ENCODE measurements at regions not wholly inside any gene's neighbourhood (a gene's known extent, or its start where the extent isn't known, plus 50 kb on each side); places are given as distances from the start of the nearest gene placed in this dataset.
"Not testable (repeated sequence)": the region's sequence is repeated elsewhere in the genome, so short reads cannot be mapped to it uniquely, and the experiment has no call there.

- no peaks in the 10 kb centered on the region for H3K36me3 ChIP-seq (ENCODE audit: control insufficient read depth, insufficient read depth, low read length)
- peaks cover 4% of the 10 kb centered on the region for H3K9me3 ChIP-seq (ENCODE audit: control insufficient read depth, low read length)
- H3K4me1 ChIP-seq (ENCODE audit: control insufficient read depth, insufficient read depth, low read length, poor library complexity, severe bottlenecking): peaks cover 10% of the 10 kb centered on the region
- 100% methylated on average over 1 of the region's 2 CpGs; no CpG with 5 or more reads in 1 of the 2 experiments for WGBS, 2 experiments (ENCODE audit: insufficient coverage in 2 of 2)
- H3K4me3 ChIP-seq (ENCODE audit: extremely low read depth, insufficient read depth, low read length, poor library complexity, severe bottlenecking): no peak overlapping the region
- no peak overlapping the region for H3K27ac ChIP-seq (ENCODE audit: low read depth, low read length, severe bottlenecking)
Observed at GRCh38 chr9:82808478-82808877, 254.5 kb downstream of the RASEF start.

DNA sequence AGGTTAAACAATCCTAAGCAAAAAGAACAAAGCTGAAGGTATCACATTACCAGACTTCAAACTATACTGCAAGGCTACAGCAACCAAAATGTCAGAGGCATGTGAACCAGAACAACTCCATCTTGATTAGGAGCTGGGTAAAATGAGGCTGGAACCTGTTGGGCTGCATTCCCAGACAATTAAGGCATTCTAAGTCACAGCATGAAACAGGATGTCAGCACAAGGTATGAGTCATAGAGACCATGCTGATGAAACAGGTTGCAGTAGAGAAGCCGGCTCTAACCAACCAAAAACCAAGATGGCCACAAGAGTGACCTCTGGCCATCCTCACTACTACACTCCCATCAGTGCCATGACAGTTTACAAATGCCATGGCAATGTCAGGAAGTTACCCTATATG is 252.0 kb downstream of the RASEF start:
- H3K36me3 ChIP-seq (ENCODE audit: control insufficient read depth, insufficient read depth, low read length): no peaks in the 10 kb centered on the region
- peak overlapping the region; percentile 45 for H3K27ac ChIP-seq (ENCODE audit: low read depth, low read length, severe bottlenecking)
- peaks cover 10% of the 10 kb centered on the region for H3K4me1 ChIP-seq (ENCODE audit: control insufficient read depth, insufficient read depth, low read length, poor library complexity, severe bottlenecking)
- peaks cover 4% of the 10 kb centered on the region for H3K9me3 ChIP-seq (ENCODE audit: control insufficient read depth, low read length)
- WGBS, 2 experiments (ENCODE audit: insufficient coverage in 2 of 2): 71% methylated on average over 1 of the region's 1 CpG; no CpG with 5 or more reads in 1 of the 2 experiments
- H3K4me3 ChIP-seq (ENCODE audit: extremely low read depth, insufficient read depth, low read length, poor library complexity, severe bottlenecking): no peak overlapping the region

- Histone ChIP-seq H3K27ac (ENCODE audit: low read depth, low read length, severe bottlenecking) (no peak overlapping the region), H3K36me3 (ENCODE audit: control insufficient read depth, insufficient read depth, low read length) (no peaks in the 10 kb centered on the region), H3K4me1 (ENCODE audit: control insufficient read depth, insufficient read depth, low read length, poor library complexity, severe bottlenecking) (no peaks in the 10 kb centered on the region), H3K4me3 (ENCODE audit: extremely low read depth, insufficient read depth, low read length, poor library complexity, severe bottlenecking) (no peak overlapping the region), H3K9me3 (ENCODE audit: control insufficient read depth, low read length) (peaks cover 7% of the 10 kb centered on the region)
- 100% methylated on average over 1 of the region's 2 CpGs for WGBS, 2 experiments (ENCODE audit: insufficient coverage in 2 of 2)
Observed at GRCh38 chr9:82819260-82819659, 243.7 kb downstream of the RASEF start.

DNA sequence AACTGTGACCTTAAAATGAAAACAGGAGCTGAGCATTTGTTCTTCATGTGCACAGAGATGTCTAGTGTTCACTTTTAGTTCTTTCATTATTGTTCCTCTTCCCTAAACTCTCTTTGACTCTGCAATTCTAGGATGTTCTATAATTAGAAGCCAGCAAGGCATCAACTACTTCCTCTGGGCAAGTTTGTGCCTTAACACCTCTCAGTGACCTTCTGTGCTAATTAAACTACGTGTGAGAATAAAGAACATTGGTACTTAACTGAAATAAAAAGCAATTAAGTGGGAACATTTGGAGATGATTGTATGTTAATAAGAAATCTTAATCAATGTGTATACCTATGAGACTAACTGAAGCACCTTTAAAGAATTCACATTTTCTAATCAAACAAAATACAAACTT is 242.8 kb downstream of the RASEF start:
- no peaks in the 10 kb centered on the region for H3K36me3 ChIP-seq (ENCODE audit: control insufficient read depth, insufficient read depth, low read length)
- WGBS, 2 experiments (ENCODE audit: insufficient coverage in 2 of 2): no CpG with 5 or more reads among the region's 1 CpG
- no peak overlapping the region for H3K4me3 ChIP-seq (ENCODE audit: extremely low read depth, insufficient read depth, low read length, poor library complexity, severe bottlenecking)
- H3K4me1 ChIP-seq (ENCODE audit: control insufficient read depth, insufficient read depth, low read length, poor library complexity, severe bottlenecking): no peaks in the 10 kb centered on the region
- no peak overlapping the region for H3K27ac ChIP-seq (ENCODE audit: low read depth, low read length, severe bottlenecking)
- H3K9me3 ChIP-seq (ENCODE audit: control insufficient read depth, low read length): peaks cover 7% of the 10 kb centered on the region

DNA sequence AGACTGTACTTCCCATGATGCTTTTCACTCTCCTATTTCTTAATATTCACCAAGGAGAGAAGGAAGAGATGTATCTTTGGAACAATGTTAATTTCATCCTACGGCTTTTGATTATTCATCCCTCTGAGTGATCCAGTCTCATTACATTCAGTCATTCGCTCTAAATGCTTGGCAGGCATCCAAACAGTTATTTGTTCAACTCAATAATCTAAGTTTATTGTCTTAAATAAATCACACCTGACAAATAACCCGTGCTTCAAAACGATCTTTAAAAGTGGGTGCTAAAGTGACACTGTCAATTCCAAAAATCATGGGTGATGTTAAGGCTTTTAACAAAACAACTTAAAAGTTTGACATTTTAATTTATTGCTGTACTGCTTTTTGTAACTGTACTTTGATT is 233.1 kb downstream of the RASEF start:
- Histone ChIP-seq H3K9me3 (ENCODE audit: control insufficient read depth, low read length) (no peaks in the 10 kb centered on the region), H3K4me3 (ENCODE audit: extremely low read depth, insufficient read depth, low read length, poor library complexity, severe bottlenecking) (no peak overlapping the region), H3K4me1 (ENCODE audit: control insufficient read depth, insufficient read depth, low read length, poor library complexity, severe bottlenecking) (no peaks in the 10 kb centered on the region), H3K36me3 (ENCODE audit: control insufficient read depth, insufficient read depth, low read length) (no peaks in the 10 kb centered on the region), H3K27ac (ENCODE audit: low read depth, low read length, severe bottlenecking) (no peak overlapping the region)
- 94% methylated on average over 2 of the region's 4 CpGs; no CpG with 5 or more reads in 1 of the 2 experiments for WGBS, 2 experiments (ENCODE audit: insufficient coverage in 2 of 2)

GRCh38 chr9:82865524-82865923 is 197.4 kb downstream of the RASEF start:
- no CpG with 5 or more reads among the region's 2 CpGs for WGBS, 2 experiments (ENCODE audit: insufficient coverage in 2 of 2)
- no peak overlapping the region for H3K4me3 ChIP-seq (ENCODE audit: extremely low read depth, insufficient read depth, low read length, poor library complexity, severe bottlenecking)
- no peaks in the 10 kb centered on the region for H3K9me3 ChIP-seq (ENCODE audit: control insufficient read depth, low read length)
- H3K36me3 ChIP-seq (ENCODE audit: control insufficient read depth, insufficient read depth, low read length): no peaks in the 10 kb centered on the region
- H3K4me1 ChIP-seq (ENCODE audit: control insufficient read depth, insufficient read depth, low read length, poor library complexity, severe bottlenecking): no peaks in the 10 kb centered on the region
- H3K27ac ChIP-seq (ENCODE audit: low read depth, low read length, severe bottlenecking): no peak overlapping the region

DNA sequence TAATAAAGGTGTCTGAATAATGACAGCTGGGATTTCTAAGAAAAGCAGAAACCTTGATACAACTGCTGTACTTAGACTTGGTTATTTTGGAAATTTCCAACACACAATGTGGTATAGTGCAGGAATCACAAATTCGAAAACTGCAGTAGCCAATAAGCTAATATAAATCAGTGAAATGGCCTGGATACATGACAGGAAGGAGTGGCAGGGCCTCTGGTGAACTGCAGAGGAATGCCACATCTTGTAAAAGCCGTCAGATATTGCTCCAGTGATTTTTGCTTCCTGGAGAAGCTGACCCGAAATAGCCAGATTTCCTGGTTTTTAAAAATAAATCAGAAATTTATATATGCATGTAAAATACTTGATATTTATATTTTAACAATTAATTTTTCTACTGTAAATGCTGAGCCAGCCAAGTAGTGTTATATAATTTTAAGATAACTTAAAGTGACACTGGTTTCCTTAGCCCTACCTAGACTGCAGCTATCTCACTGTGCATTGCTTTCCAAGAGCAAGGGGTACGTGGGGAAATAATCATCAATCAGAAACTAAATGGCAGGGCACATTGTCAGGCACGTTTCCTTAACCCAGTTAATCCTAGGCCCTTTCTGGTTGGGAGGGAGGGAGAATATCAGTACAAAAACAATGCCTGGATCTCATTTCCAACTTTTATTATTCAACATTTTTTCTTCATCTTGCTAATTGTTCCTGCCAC is 182.4 kb downstream of the RASEF start:
- Histone ChIP-seq H3K9me3 (ENCODE audit: control insufficient read depth, low read length) (peaks cover 2% of the 10 kb centered on the region), H3K4me1 (ENCODE audit: control insufficient read depth, insufficient read depth, low read length, poor library complexity, severe bottlenecking) (peaks cover 13% of the 10 kb centered on the region), H3K4me3 (ENCODE audit: extremely low read depth, insufficient read depth, low read length, poor library complexity, severe bottlenecking) (no peak overlapping the region), H3K36me3 (ENCODE audit: control insufficient read depth, insufficient read depth, low read length) (no peaks in the 10 kb centered on the region), H3K27ac (ENCODE audit: low read depth, low read length, severe bottlenecking) (no peak overlapping the region)
- 80% methylated on average over 3 of the region's 5 CpGs; no CpG with 5 or more reads in 1 of the 2 experiments for WGBS, 2 experiments (ENCODE audit: insufficient coverage in 2 of 2)

- Histone ChIP-seq H3K4me3 (ENCODE audit: extremely low read depth, insufficient read depth, low read length, poor library complexity, severe bottlenecking) (no peak overlapping the region), H3K27ac (ENCODE audit: low read depth, low read length, severe bottlenecking) (peak overlapping the region; percentile 62), H3K36me3 (ENCODE audit: control insufficient read depth, insufficient read depth, low read length) (no peaks in the 10 kb centered on the region), H3K4me1 (ENCODE audit: control insufficient read depth, insufficient read depth, low read length, poor library complexity, severe bottlenecking) (peaks cover 13% of the 10 kb centered on the region), H3K9me3 (ENCODE audit: control insufficient read depth, low read length) (no peaks in the 10 kb centered on the region)
- WGBS, 2 experiments (ENCODE audit: insufficient coverage in 2 of 2): no CpG with 5 or more reads among the region's 1 CpG
Observed at GRCh38 chr9:82882138-82882537, 180.8 kb downstream of the RASEF start.

DNA sequence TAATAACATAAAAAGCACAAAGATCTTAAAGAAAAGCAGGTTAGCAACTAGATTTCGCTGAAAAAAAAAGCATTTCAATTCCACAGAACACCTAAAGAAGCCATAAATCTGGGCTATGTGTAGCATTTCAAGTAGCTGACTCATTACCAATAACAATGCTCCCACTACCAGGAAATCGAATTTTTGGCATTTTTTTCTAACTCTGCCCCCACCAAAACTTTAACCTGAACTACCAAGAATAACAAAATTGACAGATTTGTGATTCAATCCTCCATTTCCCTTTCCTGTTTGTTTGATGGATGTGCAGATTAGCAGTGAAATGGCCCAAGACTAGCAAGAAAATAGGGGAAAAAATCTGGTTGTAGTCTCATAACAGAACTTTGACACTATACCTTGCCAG is 180.2 kb downstream of the RASEF start:
- 28 to 33% methylated on average over 1 to 2 of the region's 2 CpGs for WGBS, 2 experiments (ENCODE audit: insufficient coverage in 2 of 2)
- peak overlapping the region; percentile 62 for H3K27ac ChIP-seq (ENCODE audit: low read depth, low read length, severe bottlenecking)
- no peaks in the 10 kb centered on the region for H3K9me3 ChIP-seq (ENCODE audit: control insufficient read depth, low read length)
- H3K36me3 ChIP-seq (ENCODE audit: control insufficient read depth, insufficient read depth, low read length): no peaks in the 10 kb centered on the region
- H3K4me3 ChIP-seq (ENCODE audit: extremely low read depth, insufficient read depth, low read length, poor library complexity, severe bottlenecking): no peak overlapping the region
- H3K4me1 ChIP-seq (ENCODE audit: control insufficient read depth, insufficient read depth, low read length, poor library complexity, severe bottlenecking): peaks cover 13% of the 10 kb centered on the region

DNA sequence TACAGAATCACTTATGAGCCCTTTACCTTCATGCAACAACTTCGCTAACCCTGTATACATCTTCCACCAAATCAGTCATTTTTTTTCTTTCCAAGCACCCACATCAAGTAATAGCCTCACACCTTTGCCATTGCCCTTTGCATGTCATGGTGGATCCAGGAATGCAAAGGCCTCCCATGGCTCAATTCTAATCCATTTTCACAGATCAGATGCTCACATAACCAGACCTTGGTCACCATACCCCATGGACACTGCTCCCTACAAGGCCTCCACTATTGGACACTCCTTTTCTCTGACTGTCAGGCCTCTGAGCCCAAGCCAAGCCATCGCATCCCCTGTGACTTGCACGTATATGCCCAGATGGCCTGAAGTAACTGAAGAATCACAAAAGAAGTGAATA is 179.5 kb downstream of the RASEF start:
- H3K27ac ChIP-seq (ENCODE audit: low read depth, low read length, severe bottlenecking): no peak overlapping the region
- H3K4me3 ChIP-seq (ENCODE audit: extremely low read depth, insufficient read depth, low read length, poor library complexity, severe bottlenecking): no peak overlapping the region
- no peaks in the 10 kb centered on the region for H3K36me3 ChIP-seq (ENCODE audit: control insufficient read depth, insufficient read depth, low read length)
- WGBS, 2 experiments (ENCODE audit: insufficient coverage in 2 of 2): 100% methylated on average over 1 of the region's 3 CpGs
- H3K4me1 ChIP-seq (ENCODE audit: control insufficient read depth, insufficient read depth, low read length, poor library complexity, severe bottlenecking): peaks cover 13% of the 10 kb centered on the region
- H3K9me3 ChIP-seq (ENCODE audit: control insufficient read depth, low read length): no peaks in the 10 kb centered on the region

- WGBS, 2 experiments (ENCODE audit: insufficient coverage in 2 of 2): 69 to 81% methylated on average over 6 to 7 of the region's 7 CpGs
- H3K4me3 ChIP-seq (ENCODE audit: extremely low read depth, insufficient read depth, low read length, poor library complexity, severe bottlenecking); H3K9me3 ChIP-seq (ENCODE audit: control insufficient read depth, low read length); H3K36me3 ChIP-seq (ENCODE audit: control insufficient read depth, insufficient read depth, low read length); H3K27ac ChIP-seq (ENCODE audit: low read depth, low read length, severe bottlenecking): not testable (repeated sequence)
- H3K4me1 ChIP-seq (ENCODE audit: control insufficient read depth, insufficient read depth, low read length, poor library complexity, severe bottlenecking): peaks cover 13% of the 10 kb centered on the region
Observed at GRCh38 chr9:82883974-82884373, 179.0 kb downstream of the RASEF start.

Data from mesodermal cell (in vitro differentiated cells).